ENCODE measurements at regions not wholly inside any gene's neighbourhood (a gene's known extent, or its start where the extent isn't known, plus 50 kb on each side); places are given as distances from the start of the nearest gene placed in this dataset.

DNA sequence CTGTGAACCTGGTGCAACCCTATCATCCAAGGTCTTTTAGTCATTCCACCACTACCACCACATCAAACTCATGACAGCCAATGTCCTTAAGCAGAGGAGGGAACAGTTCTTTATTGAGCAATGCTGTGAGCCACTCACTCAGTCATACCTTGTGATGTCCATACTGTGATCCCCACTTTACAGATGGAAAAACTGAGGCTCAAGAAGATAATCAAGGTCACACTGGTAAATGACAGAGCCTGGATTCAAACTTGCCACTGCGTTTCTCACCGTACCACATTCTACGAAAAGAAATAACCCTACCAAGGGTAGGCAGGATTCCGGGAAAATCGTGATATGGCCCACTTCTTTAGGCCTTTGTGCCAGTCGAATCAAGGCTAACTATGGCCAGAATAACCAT lies 172.6 kb downstream of the CCT6B start:
- TF ChIP-seq CTCF (conservative IDR thresholded peaks at IDR 0.05 in 1 of 2, IDR thresholded peaks at IDR 0.05 in 1 of 2; ENCODE audit: low read depth in 1 of 2, low read length in 2 of 2) = no peak
- TF ChIP-seq EZH2 (IDR thresholded peaks at IDR 0.05; ENCODE audit: low read length, missing control alignments) = no peak

All from fibroblast of lung (primary cell).